Stimulated activated effector memory CD8-positive, alpha-beta T cell treated with anti-CD3 and anti-CD28 coated beads, Interleukin-12 subunit alpha, Interleukin-12 subunit beta, amount 100 ng/mL, for 72 hours (primary cell): ENCODE measurements at regions not wholly inside any gene's neighbourhood (a gene's known extent, or its start where the extent isn't known, plus 50 kb on each side); places are given as distances from the start of the nearest gene placed in this dataset.
"Not testable (repeated sequence)": the region's sequence is repeated elsewhere in the genome, so short reads cannot be mapped to it uniquely, and the experiment has no call there.

ENCODE experiments used
- ATAC-seq: fragments of 150-1000 bp; cut with Tn5 transposase; 2 replicates; pipeline ENCODE4 v1.10.0; 2021
- DNase-seq, 2 donors: peaks; one replicate each; pipeline ENCODE4 v3.0.0; 2021 to 2022; ENCODE audit warnings: low spot score in 2 of 2
- H3K27ac Mint-ChIP-seq: one replicate; pipeline ENCODE4 v1.8.0; 2022; ENCODE audit warnings: mild to moderate bottlenecking, mixed read lengths
- H3K36me3 Mint-ChIP-seq: one replicate; pipeline ENCODE4 v1.8.0; 2022; ENCODE audit warnings: mild to moderate bottlenecking, mixed read lengths
- H3K4me1 Mint-ChIP-seq: one replicate; pipeline ENCODE4 v1.8.0; 2022; ENCODE audit warnings: mixed read lengths
- H3K4me3 Mint-ChIP-seq: one replicate; pipeline ENCODE4 v1.8.0; 2022; ENCODE audit warnings: mild to moderate bottlenecking, mixed read lengths
- H3K9me3 Mint-ChIP-seq: one replicate; pipeline ENCODE4 v1.8.0; 2022; ENCODE audit warnings: mixed read lengths

DNA sequence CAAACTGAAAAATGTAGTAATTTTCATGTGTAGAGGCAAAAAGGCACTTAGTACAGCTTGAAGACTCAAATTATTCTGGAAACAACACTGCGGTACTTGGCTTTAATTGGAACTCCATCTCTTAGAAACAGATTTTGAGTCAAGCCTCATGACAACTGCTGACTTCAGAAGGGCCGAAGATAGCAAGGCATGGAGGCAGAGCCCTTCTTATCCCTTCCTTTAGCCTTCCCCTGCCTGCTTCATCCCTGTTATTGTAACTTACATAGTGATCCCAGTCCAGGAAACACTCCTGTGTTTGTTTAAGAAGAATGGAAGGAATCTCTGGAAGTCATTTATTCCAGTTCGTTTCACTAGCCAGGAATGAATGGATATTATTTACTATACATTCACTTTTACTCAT lies 110.9 kb upstream of the FAM98A start:
- no peak for ATAC-seq
- Mint-ChIP-seq H3K9me3 (no peaks in the 10 kb centered on the region), H3K4me1 (no peaks in the 10 kb centered on the region), H3K4me3 (no peak overlapping the region), H3K36me3 (no peaks in the 10 kb centered on the region), H3K27ac (no peak overlapping the region)
- DNase-seq = no peak

DNA sequence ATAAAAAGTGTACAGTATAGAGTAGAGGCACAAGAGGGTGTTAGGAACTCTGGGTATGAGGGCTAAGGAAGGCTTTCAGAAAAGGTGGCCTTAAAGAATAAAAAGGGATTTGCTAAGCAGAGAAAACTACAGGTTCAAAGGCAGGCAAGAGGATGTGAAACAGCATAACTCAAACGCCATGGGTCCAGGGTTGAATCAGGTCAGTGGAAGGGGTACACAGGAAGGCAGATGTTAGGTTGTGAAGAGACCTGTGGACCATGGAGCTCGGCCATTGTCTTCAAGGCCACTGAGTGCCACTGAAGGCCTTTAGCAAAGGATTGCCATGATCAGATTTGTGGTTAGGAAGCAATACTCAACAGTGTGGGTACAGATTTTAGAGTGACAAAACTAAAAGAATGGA lies 108.2 kb upstream of the FAM98A start:
- no peak overlapping the region for H3K4me3 Mint-ChIP-seq
- H3K36me3 Mint-ChIP-seq = no peaks in the 10 kb centered on the region
- no peaks in the 10 kb centered on the region for H3K4me1 Mint-ChIP-seq
- no peaks in the 10 kb centered on the region for H3K9me3 Mint-ChIP-seq
- no peak for DNase-seq
- no peak for ATAC-seq
- no peak overlapping the region for H3K27ac Mint-ChIP-seq

DNA sequence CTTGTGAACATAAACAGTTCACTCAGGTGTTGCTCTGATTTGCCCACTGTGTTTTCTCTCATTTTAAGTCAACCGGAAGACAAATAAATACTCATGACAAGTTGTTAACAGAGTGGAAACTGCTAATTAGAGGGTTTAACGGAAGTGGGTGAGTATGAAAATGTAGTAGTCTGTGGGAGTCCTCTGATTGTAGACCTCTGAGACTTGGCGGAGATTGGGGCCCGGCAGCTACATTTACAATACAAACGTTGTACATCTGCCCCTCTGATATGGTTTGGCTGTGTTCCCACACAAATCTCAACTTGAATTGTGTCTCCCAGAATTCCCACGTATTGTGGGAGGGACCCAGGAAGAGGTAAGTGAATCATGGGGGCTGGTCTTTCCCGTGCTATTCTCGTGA lies 107.3 kb upstream of the FAM98A start:
- DNase-seq (no peak), ATAC-seq (no peak)
- H3K27ac Mint-ChIP-seq = no peak overlapping the region
- no peaks in the 10 kb centered on the region for H3K36me3 Mint-ChIP-seq
- no peaks in the 10 kb centered on the region for H3K4me1 Mint-ChIP-seq
- H3K9me3 Mint-ChIP-seq = no peaks in the 10 kb centered on the region
- H3K4me3 Mint-ChIP-seq = no peak overlapping the region

DNA sequence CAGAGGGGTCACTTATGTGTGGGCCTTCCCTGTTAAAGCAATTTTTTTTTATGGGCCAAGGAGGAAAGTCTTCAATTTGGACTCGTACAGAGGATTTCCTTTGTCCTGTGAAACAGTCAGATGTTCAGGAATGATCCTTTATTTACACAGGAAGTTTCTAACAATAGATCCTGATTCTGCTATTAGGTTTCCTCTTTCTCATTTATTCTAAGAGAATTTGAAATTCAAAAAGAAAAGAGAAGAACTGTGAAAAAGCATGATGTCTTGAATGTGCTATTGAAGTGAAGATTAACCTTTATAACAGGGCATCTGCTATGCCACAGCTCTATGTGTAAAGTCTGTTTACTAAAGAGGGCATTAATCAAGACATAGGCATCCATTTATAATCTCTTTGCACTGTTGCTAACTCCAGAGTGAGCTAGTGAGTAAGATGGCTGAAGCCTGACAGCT lies 105.3 kb upstream of the FAM98A start:
- no peaks in the 10 kb centered on the region for H3K36me3 Mint-ChIP-seq
- no peak for ATAC-seq
- DNase-seq = no peak
- no peak overlapping the region for H3K27ac Mint-ChIP-seq
- H3K4me3 Mint-ChIP-seq = no peak overlapping the region
- no peaks in the 10 kb centered on the region for H3K4me1 Mint-ChIP-seq
- no peaks in the 10 kb centered on the region for H3K9me3 Mint-ChIP-seq

DNA sequence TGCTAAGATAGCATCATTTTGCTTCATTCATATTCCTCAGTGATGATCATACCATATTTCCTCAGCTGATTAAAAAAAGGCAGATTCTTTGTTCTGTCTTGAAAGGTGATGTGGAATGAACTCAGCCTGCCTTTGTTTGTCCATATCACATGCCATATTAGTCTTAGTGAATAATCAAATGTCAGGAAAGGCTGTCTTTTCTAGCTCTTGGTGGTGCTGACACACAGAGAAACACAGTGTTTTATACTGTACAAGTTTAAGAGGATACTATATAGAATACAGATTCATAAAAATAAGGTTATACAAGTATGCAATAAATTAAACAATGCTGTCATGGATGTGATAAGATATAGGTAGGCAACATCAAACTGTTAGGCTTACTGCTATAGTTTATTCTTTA lies 97.1 kb upstream of the FAM98A start:
- ATAC-seq (no peak), DNase-seq (no peak)
- Mint-ChIP-seq H3K36me3 (no peaks in the 10 kb centered on the region), H3K4me3 (no peak overlapping the region), H3K4me1 (no peaks in the 10 kb centered on the region), H3K9me3 (peaks cover 7% of the 10 kb centered on the region), H3K27ac (no peak overlapping the region)

DNA sequence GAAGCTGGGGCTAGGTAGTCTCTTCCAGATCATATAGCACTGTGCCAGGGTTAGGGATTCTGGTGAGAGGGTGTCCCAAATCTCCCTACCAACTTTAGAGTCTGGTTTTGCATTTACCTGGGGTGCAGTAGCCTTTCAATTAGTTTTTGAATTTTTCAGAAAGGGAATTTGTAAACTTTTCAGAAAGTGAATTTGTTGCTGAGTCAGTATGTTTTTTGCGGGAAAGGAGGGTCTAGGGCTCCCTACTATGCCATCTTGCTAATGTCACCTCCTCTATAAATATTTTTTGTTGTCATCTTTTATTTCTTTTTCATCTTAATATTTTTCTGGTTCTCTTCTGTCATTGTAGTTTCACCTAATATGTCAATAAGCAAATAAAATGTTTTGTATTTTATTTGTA lies 95.8 kb upstream of the FAM98A start:
- H3K4me1 Mint-ChIP-seq = no peaks in the 10 kb centered on the region
- DNase-seq = no peak
- H3K27ac Mint-ChIP-seq = no peak overlapping the region
- H3K36me3 Mint-ChIP-seq = no peaks in the 10 kb centered on the region
- no peak for ATAC-seq
- no peak overlapping the region for H3K4me3 Mint-ChIP-seq
- H3K9me3 Mint-ChIP-seq = peaks cover 15% of the 10 kb centered on the region

DNA sequence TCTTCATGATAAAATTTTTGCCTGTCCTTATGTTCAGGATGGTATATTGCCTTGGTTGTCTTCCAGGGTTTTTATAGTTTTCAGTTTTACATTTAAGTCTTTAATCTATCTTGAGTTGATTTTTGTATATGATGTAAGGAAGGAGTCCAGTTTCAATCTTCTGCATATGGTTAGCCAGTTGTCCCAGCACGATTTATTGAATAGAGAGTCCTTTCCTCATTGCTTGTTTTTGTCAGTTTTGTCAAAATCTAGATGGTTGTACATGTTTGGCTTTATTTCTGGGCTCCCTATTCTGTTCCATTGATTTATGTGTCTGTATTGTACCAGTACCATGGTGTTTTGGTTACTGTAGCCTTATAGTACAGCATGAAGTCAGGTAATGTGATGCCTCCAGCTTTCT lies 91.6 kb upstream of the FAM98A start:
- peaks cover 33% of the 10 kb centered on the region for H3K9me3 Mint-ChIP-seq
- H3K4me3 Mint-ChIP-seq, H3K36me3 Mint-ChIP-seq, DNase-seq, ATAC-seq, H3K4me1 Mint-ChIP-seq, H3K27ac Mint-ChIP-seq: not testable (repeated sequence)

DNA sequence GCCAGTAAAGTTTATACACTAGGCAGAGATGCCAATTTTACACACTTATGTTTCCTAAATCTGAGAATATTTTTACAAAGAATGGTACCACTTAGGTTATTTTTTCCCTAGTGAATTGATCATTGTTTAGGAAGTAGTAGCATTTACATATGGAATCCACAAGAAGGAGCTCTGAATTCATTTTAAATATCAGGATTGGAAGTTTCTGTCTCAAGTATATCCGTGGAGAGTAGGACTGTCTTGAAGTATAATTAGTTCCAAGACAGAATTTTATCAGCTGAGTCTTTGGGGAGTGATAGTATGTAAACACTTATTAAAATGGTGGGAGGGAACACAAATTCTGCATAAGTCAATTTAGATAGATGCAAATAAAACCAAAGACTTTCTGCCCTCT lies 82.3 kb upstream of the FAM98A start:
- Mint-ChIP-seq H3K9me3 (no peaks in the 10 kb centered on the region), H3K27ac (no peak overlapping the region), H3K4me3 (no peak overlapping the region), H3K36me3 (no peaks in the 10 kb centered on the region), H3K4me1 (no peaks in the 10 kb centered on the region)
- no peak for ATAC-seq
- DNase-seq = no peak

DNA sequence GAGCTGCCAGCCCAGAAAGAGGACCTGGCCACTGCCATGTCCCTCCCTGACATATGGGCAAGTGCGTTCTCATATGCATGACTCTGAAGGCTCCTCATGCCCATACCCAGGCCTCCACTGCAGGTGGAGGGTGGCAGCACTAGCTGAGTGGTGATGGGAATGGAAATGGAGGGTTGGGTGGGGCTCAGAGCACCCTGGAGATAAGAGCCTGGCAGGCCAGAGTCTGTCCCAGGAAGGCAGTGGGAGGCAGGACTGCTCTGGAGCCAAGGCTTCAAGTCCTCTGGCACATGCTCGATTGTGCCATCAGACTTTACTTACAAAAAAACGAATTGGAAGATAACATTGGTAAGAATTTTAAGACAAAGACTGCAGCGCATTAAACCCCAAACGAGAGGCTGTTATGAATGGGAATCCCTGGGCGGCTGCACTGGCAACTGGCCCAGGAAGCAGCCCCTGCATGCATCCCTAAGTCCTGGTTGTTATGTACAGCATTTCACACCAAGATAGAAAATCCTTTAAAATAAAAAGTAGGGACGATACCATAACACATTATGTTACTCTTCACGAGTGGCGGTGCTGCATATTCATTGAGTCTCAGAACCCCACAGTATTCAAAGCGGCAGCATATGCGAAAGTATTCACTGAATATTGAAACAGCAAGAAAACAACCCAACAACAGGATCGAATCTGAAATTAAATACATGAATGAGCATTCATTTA lies 81.7 kb upstream of the FAM98A start:
- no peak for DNase-seq
- Mint-ChIP-seq H3K4me1 (no peaks in the 10 kb centered on the region), H3K9me3 (no peaks in the 10 kb centered on the region), H3K4me3 (no peak overlapping the region), H3K36me3 (no peaks in the 10 kb centered on the region), H3K27ac (no peak overlapping the region)
- no peak for ATAC-seq

DNA sequence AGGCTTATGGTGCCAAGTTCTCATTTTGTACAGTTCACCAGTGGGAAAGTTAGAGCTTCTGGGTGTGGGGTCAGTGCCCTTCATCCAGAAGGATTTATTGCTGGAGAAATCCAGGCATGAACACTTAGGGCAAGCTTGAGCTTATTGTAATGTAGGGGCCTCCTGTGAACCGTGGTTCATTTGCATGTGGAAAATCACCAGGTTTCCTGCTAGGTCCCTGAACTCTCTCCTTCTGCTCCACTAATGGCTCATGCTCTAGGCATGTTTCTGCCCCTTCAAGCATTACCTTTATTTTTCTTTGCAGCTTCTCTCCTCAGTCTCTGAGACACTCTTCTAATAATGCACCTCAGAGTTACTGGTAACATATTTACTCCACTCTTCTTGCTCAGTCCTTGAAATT lies 79.3 kb upstream of the FAM98A start:
- Mint-ChIP-seq H3K4me1 (no peaks in the 10 kb centered on the region), H3K4me3 (no peak overlapping the region), H3K9me3 (no peaks in the 10 kb centered on the region), H3K27ac (no peak overlapping the region), H3K36me3 (no peaks in the 10 kb centered on the region)
- ATAC-seq = no peak
- DNase-seq = no peak

DNA sequence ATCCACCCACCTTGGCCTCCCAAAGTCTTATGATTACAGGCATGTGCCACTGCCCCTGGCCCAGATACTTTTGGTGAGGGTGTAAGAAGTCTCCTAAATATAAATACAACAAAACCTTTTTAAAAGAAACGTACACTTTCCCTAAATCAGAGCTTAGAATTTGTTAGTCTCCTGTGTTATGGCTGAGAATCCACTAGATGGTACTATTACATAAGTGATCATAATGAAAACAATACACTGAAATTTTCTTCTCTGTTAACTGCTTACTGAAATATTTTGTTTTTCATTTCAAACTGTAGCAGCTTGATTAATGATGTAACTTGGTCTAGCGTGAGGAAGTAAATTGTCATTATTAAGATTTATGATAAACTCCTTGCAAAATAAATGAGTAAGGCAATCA lies 74.8 kb upstream of the FAM98A start:
- Mint-ChIP-seq H3K4me1 (no peaks in the 10 kb centered on the region), H3K36me3 (no peaks in the 10 kb centered on the region)
- DNase-seq = no peak

DNA sequence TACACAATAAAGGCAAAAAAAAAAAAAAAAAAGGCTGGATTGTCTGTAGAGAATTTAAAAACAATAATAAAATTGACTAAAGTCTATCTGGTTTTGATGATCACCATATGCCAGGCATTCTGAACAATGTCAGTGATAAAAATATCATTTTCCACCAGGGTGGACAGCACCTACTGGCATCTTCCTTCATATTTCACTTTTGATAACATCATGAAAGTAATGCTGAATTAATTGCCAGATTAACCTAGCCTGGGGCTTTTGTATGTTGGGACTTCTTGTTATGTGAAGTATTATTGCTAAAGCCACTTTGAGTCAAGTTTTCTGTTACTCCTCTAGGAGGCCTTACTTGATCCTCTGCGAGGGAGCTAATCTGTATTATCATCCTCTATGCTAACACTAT lies 73.8 kb upstream of the FAM98A start:
- Mint-ChIP-seq H3K36me3 (no peaks in the 10 kb centered on the region), H3K27ac (no peak overlapping the region), H3K4me3 (no peak overlapping the region), H3K4me1 (no peaks in the 10 kb centered on the region), H3K9me3 (no peaks in the 10 kb centered on the region)
- ATAC-seq (no peak), DNase-seq (no peak)

More for the DNA sequence above, 74.8 kb upstream of the FAM98A start:
- H3K27ac Mint-ChIP-seq = no peak overlapping the region
- H3K4me3 Mint-ChIP-seq = no peak overlapping the region
- no peaks in the 10 kb centered on the region for H3K9me3 Mint-ChIP-seq
- ATAC-seq = no peak

DNA sequence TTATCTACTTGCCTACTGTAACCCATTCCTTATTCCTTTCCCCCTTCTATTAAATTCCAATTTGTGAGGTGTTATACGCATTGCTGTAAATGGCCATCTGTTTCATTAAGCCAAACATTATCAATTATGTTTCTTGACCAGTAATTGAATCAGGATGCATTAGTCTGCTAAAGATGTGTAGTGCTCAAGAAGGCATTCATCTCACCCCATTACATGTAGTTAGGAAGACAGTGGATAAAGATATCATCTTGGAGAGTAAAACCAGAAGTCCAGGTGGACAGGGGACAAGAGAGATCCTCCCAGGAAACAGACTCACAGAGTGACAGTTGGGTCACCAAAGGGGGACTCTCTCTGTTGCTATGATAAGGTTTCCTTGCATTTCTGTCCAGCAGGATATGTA lies 73.3 kb upstream of the FAM98A start:
- Mint-ChIP-seq H3K27ac (no peak overlapping the region), H3K4me3 (no peak overlapping the region), H3K36me3 (no peaks in the 10 kb centered on the region), H3K4me1 (no peaks in the 10 kb centered on the region), H3K9me3 (no peaks in the 10 kb centered on the region)
- DNase-seq (no peak), ATAC-seq (no peak)

DNA sequence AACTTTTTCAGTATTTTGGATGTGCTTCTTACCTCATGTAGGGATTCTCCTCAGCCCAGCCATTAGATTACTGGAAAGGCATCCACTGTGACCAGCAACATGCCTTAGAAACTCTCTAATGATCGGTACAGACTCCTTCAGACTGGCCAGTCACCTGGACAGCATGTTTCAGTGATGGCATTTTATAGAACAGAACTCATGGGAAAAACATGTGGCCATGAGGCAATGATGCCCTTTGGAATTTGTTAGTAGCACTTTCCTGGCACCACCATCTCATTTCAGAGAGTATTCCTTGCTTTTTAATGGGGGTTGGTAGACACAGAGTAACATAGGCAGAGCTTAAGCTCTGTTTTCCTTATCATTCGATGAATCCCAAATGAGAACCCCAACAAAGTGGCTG lies 72.1 kb upstream of the FAM98A start:
- no peak overlapping the region for H3K4me3 Mint-ChIP-seq
- no peak for DNase-seq
- no peaks in the 10 kb centered on the region for H3K9me3 Mint-ChIP-seq
- no peaks in the 10 kb centered on the region for H3K4me1 Mint-ChIP-seq
- H3K27ac Mint-ChIP-seq = no peak overlapping the region
- H3K36me3 Mint-ChIP-seq = no peaks in the 10 kb centered on the region
- no peak for ATAC-seq

DNA sequence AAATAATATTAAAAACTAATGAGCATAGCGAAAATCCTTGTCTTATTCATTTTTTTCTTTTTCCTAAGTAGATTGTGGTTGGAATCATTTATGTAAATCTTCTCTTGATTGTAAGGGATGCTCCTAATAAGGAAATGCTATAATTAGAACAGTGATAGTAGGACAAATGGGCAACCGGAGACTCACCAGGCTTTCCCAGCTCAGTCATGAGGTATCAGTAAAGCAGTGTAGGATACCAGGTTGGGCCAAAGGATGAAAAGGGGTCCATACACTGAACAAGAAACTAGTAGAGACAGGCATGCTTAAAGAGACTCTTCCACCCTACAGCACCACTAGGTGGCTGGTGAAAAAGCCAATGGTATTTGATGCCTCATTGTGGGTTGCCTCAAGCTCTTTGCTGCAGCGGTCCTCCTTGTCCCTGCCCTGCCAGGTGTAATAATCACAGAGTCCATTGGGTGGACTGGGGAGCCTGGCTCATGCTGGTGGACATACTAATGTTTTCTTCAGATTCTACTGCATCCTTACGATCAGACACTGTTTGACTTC lies 71.4 kb upstream of the FAM98A start:
- Mint-ChIP-seq H3K36me3 (no peaks in the 10 kb centered on the region), H3K9me3 (no peaks in the 10 kb centered on the region), H3K4me3 (no peak overlapping the region), H3K27ac (no peak overlapping the region), H3K4me1 (no peaks in the 10 kb centered on the region)
- DNase-seq = no peak
- ATAC-seq = no peak

DNA sequence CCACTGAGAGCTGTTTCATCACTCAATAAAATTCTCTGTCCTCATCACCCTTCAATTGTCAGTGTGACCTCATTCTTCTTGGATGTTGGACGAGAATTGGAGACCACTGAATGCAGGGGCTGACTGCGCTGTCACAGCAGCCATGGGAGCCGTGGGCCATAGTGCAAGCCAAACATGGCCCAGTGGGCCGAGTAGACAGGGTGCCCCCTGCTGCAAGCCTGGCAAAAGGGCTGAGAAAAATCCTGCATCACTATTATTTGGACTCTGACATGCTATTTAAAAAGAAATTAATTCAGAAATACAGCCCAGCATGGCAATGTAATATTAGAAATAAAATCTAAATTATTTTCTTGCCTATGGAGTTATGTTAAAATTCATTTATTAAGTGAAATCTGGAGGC lies 67.8 kb upstream of the FAM98A start:
- DNase-seq = no peak
- Mint-ChIP-seq H3K4me1 (no peaks in the 10 kb centered on the region), H3K36me3 (no peaks in the 10 kb centered on the region), H3K4me3 (no peak overlapping the region), H3K9me3 (no peaks in the 10 kb centered on the region), H3K27ac (no peak overlapping the region)
- ATAC-seq = no peak

DNA sequence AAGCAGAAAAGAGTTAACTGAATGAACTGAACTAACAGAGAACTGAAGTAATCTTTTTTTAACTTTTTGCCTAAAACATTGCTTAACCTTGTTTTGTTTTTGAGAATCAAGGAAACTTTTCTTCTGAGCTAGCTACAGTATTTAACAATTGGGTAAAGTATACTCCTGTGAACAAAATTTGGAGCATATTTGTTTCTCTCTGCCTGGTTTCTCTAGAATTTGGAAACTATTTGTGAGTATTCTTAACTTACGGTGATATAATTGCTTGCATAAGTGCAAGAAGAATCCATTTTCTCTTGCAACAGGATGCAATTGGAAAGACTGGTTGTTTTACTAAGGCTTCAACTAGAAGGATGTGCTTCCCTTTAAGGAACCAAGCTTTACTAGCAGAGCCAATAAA lies 65.9 kb upstream of the FAM98A start:
- DNase-seq (no peak), ATAC-seq (no peak)
- Mint-ChIP-seq H3K36me3 (no peaks in the 10 kb centered on the region), H3K4me3 (no peak overlapping the region), H3K9me3 (no peaks in the 10 kb centered on the region), H3K4me1 (no peaks in the 10 kb centered on the region), H3K27ac (no peak overlapping the region)
